Testis (tissue), 2 donors: ENCODE measurements at regions not wholly inside any gene's neighbourhood (a gene's known extent, or its start where the extent isn't known, plus 50 kb on each side); places are given as distances from the start of the nearest gene placed in this dataset.

Experiments used
- CTCF ChIP-seq, 3 experiments: fragments of 450-650 bp in 2 of 3; fragments of 200-600 bp in 1 of 3; sonication (generic) in 1 of 3; IDR thresholded peaks; one replicate each; pipeline ENCODE4 v1.5.1; 2016 to 2019; ENCODE audit warnings: antibody characterized with exemption in 3 of 3, mild to moderate bottlenecking in 2 of 3, moderate library complexity in 1 of 3
- POLR2A ChIP-seq: fragments of 450-650 bp; IDR thresholded peaks from one replicate; pipeline ENCODE4 v1.6.1; 2017; ENCODE audit warnings: antibody characterized with exemption, mild to moderate bottlenecking, moderate library complexity

GRCh38 chr5:4093970-4094369 is 498.3 kb downstream of the IRX1 start:
- TF ChIP-seq CTCF (IDR thresholded peaks at IDR 0.05) (no peak), POLR2A (no peak)
